ENCODE measurements at regions not wholly inside any gene's neighbourhood (a gene's known extent, or its start where the extent isn't known, plus 50 kb on each side); places are given as distances from the start of the nearest gene placed in this dataset.
A peak's percentile ranks its signal among the peaks of the same experiment; 100 is the strongest.

GRCh38 chr6:15063253-15063853, 182.5 kb upstream of the JARID2 start:
- TF ChIP-seq CTCF (IDR thresholded peaks at IDR 0.05) = no peak
- H3K27ac ChIP-seq = no peak overlapping the region

GRCh38 chr6:15065261-15065989, 180.4 kb upstream of the JARID2 start:
- H3K4me3 ChIP-seq (ENCODE audit: low read depth, low read length) = no peak overlapping the region
- no peaks in the 10 kb centered on the region for H3K27me3 ChIP-seq (ENCODE audit: control insufficient read depth, insufficient read depth, low read length)
- no peak for TF ChIP-seq CTCF (IDR thresholded peaks at IDR 0.05)
- no peak overlapping the region for H2AFZ ChIP-seq
- no peaks in the 10 kb centered on the region for H3K4me1 ChIP-seq
- H3K9ac ChIP-seq = no peak overlapping the region
- H3K27ac ChIP-seq = no peak overlapping the region
- no peaks in the 10 kb centered on the region for H3K79me2 ChIP-seq
- H3K4me2 ChIP-seq (ENCODE audit: low read length) = no peak overlapping the region
- no peaks in the 10 kb centered on the region for H3K36me3 ChIP-seq (ENCODE audit: control insufficient read depth, insufficient read depth, low read length)
- no peaks in the 10 kb centered on the region for H3K9me3 ChIP-seq (ENCODE audit: control insufficient read depth, low read length)

More at GRCh38 chr6:15063253-15063853, 182.5 kb upstream of the JARID2 start:
- no peak overlapping the region for H3K4me2 ChIP-seq (ENCODE audit: low read length)
- no peak overlapping the region for H3K4me3 ChIP-seq (ENCODE audit: low read depth, low read length)
- H3K4me1 ChIP-seq = no peaks in the 10 kb centered on the region
- H3K36me3 ChIP-seq (ENCODE audit: control insufficient read depth, insufficient read depth, low read length) = no peaks in the 10 kb centered on the region
- no peaks in the 10 kb centered on the region for H3K27me3 ChIP-seq (ENCODE audit: control insufficient read depth, insufficient read depth, low read length)
- no peak overlapping the region for H2AFZ ChIP-seq
- H3K9me3 ChIP-seq (ENCODE audit: control insufficient read depth, low read length) = no peaks in the 10 kb centered on the region
- H3K79me2 ChIP-seq = no peaks in the 10 kb centered on the region
- no peak overlapping the region for H3K9ac ChIP-seq

- Histone ChIP-seq H3K27me3 (ENCODE audit: control insufficient read depth, insufficient read depth, low read length) (no peaks in the 10 kb centered on the region), H3K4me1 (no peaks in the 10 kb centered on the region), H3K27ac (peak overlapping the region; percentile 49), H3K9me3 (ENCODE audit: control insufficient read depth, low read length) (no peaks in the 10 kb centered on the region), H3K4me3 (ENCODE audit: low read depth, low read length) (no peak overlapping the region), H3K4me2 (ENCODE audit: low read length) (no peak overlapping the region), H3K79me2 (no peaks in the 10 kb centered on the region), H3K9ac (no peak overlapping the region), H2AFZ (no peak overlapping the region), H3K36me3 (ENCODE audit: control insufficient read depth, insufficient read depth, low read length) (no peaks in the 10 kb centered on the region)
- no peak for TF ChIP-seq CTCF (IDR thresholded peaks at IDR 0.05)
Measured at GRCh38 chr6:15066089-15066758, 179.6 kb upstream of the JARID2 start.

- TF ChIP-seq CTCF (IDR thresholded peaks at IDR 0.05) = no peak
- no peaks in the 10 kb centered on the region for H3K9me3 ChIP-seq (ENCODE audit: control insufficient read depth, low read length)
- H3K4me2 ChIP-seq (ENCODE audit: low read length) = no peak overlapping the region
- H3K4me1 ChIP-seq = no peaks in the 10 kb centered on the region
- no peaks in the 10 kb centered on the region for H3K79me2 ChIP-seq
- no peaks in the 10 kb centered on the region for H3K27me3 ChIP-seq (ENCODE audit: control insufficient read depth, insufficient read depth, low read length)
- H3K36me3 ChIP-seq (ENCODE audit: control insufficient read depth, insufficient read depth, low read length) = no peaks in the 10 kb centered on the region
- H3K4me3 ChIP-seq (ENCODE audit: low read depth, low read length) = no peak overlapping the region
- no peak overlapping the region for H2AFZ ChIP-seq
- H3K27ac ChIP-seq = no peak overlapping the region
- no peak overlapping the region for H3K9ac ChIP-seq
Measured at GRCh38 chr6:15073344-15073789, 172.5 kb upstream of the JARID2 start.

All from parathyroid adenoma (tissue), 2 donors.